NCI-H146 treated with DMSO at 0.1 percent for 48 hours (cell line): ENCODE measurements at regions not wholly inside any gene's neighbourhood (a gene's known extent, or its start where the extent isn't known, plus 50 kb on each side); places are given as distances from the start of the nearest gene placed in this dataset.
"Not testable (repeated sequence)": the region's sequence is repeated elsewhere in the genome, so short reads cannot be mapped to it uniquely, and the experiment has no call there.

Experiments used
- DNase-seq: peaks from one replicate; lab custom pipeline; 2025; ENCODE audit not compliant: unreplicated experiment; lab: John Stamatoyannopoulos, UW

DNA sequence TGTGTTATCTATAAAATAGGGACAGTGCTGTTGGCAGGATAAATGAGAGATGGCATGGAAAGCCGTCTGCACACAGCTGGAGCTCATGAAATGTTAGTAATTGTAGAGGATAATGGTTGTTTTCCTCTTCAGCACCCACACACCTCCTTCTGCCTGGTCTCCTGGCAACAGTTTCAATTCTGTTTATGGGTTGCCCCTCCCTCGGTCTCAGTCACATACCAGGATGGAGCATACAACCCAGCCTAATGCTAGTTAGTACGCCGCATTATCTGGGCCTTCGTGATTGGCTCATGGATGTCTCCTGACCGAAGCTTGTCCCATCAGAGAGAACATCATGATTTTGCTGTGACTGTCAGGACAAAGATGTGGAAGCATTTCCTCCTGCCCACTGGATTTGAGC lies 126.2 kb upstream of the WSCD1 start:
- peak; percentile 22 for DNase-seq

DNA sequence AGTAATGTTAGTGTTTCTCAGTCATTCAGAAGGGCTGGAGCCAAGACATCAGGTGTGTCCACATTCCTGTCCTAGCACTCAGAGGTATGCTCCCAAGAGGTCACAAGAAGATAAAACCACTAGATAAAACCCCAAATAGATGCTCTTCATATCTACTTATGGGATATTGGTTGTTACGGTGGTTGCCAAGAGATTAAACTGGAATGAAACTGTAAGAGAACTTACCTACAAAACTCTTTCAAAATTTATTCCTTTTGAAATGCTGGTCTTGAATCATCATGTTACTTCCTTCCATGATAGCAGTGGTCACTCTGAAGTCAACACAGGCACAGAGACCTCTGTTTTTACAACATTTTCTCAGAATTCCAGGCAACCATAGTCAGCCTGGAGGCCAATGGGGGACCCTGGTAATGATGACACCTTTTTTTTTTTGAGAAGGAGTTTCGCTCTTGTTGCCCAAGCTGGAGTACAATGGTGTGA lies 122.4 kb upstream of the WSCD1 start:
- DNase-seq: no peak

GRCh38 chr17:5948811-5949210 lies 121.4 kb upstream of the WSCD1 start:
- no peak for DNase-seq

- no peak for DNase-seq
Observed at GRCh38 chr17:5950878-5951277, 119.3 kb upstream of the WSCD1 start.

DNA sequence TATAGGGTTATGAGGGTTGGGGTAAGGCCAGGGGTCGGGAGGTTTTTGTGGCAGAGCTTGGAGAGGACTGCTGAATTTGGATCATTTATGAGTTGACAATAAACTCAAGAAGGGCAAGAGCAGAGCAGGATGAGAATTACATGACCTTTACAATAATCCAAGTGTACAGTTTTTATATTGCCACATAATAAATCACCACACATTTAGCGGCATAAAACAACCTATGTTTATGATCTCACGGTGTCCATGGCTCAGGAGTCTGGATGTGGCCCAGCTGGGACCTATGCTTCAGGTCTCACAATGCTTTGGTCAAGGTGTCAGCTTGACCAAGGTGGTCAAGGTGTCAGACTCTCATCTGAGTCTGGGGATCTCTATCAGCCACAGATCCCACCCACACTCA lies 118.3 kb upstream of the WSCD1 start:
- no peak for DNase-seq

DNA sequence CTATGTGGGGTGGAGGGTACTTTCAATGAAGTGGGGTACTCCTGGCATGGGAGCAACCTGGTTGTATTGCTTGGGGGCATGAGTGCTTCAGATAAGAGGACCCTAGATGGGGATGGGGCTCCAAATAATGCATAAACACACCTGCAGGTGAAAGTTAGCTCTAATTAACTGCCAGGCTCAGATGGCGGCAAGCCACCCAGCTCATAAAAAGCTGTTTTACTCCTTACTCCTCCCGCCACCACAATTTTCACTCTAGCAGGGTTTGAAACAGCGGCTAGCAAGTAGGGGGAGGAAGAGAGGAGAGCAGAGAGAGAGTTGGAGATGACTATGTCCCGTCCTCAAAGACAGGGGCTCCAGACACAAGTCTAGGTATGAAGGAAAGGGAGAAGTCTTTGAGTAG lies 117.7 kb upstream of the WSCD1 start:
- no peak for DNase-seq

GRCh38 chr17:5955764-5956163 lies 114.4 kb upstream of the WSCD1 start:
- no peak for DNase-seq

GRCh38 chr17:5958850-5959249 lies 111.3 kb upstream of the WSCD1 start:
- DNase-seq: no peak

DNA sequence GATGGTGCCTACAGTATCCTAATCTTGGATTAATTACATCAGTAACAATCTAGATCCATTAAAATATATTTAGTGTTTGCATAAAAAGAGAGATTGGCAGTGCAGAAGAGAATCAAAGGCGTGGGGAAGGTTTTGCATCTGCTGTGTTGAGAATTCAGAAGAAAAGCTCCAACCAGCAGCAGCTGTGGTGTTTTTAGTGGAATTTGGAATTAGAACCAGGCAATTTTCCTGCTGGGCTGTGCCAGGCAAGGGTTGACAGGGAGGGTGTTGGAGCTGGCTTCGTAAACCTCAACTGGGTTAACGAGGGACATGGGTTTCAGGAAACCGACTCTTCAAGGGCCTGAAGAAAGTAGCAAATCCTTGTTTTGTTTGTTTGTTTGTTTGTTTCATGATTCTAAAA lies 107.8 kb upstream of the WSCD1 start:
- no peak for DNase-seq

DNA sequence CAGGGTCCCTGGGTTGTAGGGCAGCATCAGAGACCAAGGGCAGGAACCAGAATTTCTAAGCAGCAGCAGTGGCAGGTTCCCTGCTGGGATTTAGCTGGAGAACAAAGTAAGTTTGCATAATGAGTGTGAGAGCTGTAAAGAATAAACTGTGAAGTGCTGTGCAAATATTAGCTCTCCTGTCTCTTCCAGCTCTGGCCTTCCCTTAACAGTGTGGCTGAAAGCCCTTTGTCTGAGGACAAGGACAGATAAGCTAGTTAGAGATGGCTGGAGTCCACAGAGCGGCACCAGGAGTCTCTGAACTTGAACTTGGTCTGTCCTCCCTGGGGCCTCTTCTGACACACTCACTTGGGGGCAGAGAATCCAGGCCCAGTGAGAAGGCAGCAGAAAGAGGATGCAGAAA lies 98.2 kb upstream of the WSCD1 start:
- DNase-seq: peak; percentile 92

DNA sequence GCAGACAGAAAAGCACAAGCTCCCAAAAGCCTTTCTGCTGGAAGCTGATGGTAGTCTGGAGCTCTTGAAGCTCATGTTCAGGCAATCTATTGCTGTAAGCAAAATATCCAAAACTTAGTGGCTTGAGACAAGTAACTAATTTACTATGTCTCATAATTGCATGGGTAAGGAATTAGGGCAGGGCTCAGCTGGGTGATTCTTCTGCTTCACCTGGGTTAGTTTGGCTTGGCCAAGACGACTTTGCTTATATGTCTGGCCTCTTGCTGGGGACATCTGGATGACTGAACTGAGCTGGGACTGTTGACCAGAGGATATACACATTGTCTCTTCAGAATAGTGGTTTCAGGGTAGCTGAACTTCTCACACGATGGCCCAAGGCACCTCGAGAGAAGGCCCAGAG lies 96.8 kb upstream of the WSCD1 start:
- DNase-seq: no peak

DNA sequence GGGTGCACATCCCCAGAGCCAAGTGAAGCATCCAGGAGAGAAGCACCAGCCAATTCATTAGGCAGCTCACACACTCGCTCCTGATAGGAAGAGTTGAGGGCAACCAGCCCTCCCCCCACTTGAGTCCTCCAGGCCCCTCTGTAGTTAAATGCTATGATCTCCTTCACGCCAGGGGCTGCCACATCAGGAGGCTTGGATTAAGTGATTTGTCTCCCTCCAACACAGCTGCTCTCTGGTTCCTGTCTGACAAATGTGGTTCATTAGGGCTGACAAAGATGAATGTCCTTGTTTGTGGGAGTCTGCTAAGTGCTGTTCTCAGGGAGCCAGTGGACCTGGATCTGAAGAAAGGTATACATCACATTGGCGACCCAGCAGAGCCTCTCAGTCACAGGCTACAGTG lies 94.5 kb upstream of the WSCD1 start:
- DNase-seq: no peak

GRCh38 chr17:5976251-5976650 lies 93.9 kb upstream of the WSCD1 start:
- DNase-seq: no peak

DNA sequence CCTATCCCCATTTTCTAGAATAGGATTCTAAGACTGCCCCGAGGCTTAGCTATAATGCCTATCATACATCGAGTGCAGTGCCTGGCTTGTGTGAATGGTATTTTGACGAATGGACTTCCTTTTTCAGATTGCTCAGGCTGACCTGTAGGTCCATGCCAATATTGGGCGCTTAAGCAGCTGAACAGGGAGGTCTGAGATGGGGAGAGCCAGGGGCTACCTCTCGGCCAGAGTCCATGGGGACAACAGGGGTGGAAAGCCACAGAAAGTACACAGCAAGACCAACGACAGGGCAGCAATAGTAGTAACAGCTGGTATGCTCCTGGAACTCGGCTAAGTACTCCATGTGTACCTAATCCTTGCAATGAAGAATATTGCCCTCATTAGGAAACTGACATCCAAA lies 91.7 kb upstream of the WSCD1 start:
- DNase-seq: no peak

- no peak for DNase-seq
Observed at GRCh38 chr17:5980941-5981340, 89.2 kb upstream of the WSCD1 start.

DNA sequence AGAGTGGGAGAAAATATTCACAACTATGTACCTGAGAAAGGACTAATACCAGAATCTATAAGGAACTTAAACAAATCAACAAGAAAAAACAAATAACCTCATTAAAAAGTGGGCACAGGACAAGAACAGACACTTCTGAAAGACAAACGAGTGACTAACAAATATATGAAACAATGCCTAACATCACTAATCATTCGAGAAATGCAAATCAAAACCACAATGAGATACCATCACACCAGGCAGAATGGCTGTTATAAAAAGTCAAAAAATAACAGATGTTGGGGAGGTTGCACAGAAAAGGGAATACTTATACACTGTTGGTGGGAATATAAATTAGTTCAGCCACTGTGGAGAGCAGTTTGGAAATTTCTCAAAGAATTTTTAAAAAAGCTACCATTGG lies 83.5 kb upstream of the WSCD1 start:
- DNase-seq: no peak

- DNase-seq: no peak
Observed at GRCh38 chr17:6000426-6000825, 69.8 kb upstream of the WSCD1 start.

DNA sequence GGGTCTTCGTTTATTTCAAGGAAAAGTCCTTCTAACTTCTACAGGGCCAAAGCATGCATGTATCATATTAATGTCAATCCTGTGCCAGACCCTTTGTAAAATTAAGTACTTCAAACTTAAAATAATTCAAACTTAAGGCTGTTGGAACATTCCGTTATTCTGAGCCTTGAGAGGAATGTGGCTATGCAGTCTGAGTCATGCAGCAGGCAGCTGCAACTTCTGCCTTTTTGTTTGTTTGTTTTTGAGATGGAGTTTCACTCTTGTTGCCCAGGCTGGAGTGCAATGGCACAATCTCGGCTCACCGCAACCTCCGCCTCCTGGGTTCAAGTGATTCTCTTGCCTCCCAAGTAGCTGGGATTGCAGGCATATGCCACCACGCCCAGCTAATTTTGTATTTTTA lies 67.0 kb upstream of the WSCD1 start:
- not testable (repeated sequence) for DNase-seq

DNA sequence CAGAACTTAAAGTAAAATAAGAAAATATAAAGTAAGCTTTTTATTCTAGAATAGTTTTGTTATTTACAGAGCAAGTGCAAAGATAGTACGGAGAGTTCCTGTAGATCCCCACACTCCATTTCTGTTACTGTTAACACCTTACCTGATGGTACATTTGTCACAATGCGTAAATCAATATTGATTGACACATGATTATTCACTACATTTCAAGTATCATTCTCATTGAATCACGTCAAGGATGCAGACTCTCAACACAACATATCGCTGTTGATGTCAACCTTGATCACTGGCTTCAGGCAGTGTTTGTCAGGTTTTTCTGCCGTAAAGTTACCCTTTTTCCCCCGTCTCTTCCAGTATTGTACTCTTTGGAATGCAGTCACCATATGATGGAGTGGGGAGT lies 64.2 kb upstream of the WSCD1 start:
- DNase-seq: no peak

- no peak for DNase-seq
Observed at GRCh38 chr17:6011206-6011605, 59.0 kb upstream of the WSCD1 start.

- DNase-seq: no peak
Observed at GRCh38 chr17:6018788-6019187, 51.4 kb upstream of the WSCD1 start.

GRCh38 chr17:6019959-6020358 lies 50.2 kb upstream of the WSCD1 start:
- no peak for DNase-seq

DNA sequence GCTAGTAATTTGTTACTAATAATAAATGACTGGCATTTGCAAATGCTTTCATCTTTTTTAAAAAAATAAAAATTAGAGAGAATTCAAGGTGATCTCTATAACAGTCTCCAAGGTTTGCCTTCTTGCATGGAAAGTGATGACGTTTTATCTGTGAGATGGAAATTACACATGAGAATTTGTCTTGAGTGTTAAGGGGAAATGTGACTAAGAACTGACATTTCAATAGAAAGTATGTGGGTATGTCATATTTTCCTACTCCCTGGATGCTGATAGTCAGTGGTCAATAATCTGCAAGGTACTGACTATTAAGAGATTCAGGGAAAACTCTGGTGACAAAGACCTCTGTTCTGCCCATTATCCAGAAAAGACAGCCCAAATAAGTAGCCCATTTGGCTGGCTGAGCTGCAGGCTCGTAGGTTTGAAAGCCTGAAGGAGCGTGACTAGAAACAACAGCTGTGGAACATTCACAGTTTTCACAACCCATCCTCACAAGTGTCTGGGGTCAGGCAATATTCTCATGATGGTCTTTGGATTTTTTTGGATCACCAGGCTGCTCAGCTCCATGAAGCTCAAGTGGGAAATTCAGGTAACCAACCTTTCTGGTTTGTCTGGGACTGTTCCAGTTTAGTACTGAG lies 49.7 kb upstream of the WSCD1 start:
- DNase-seq: no peak
